Activated CD8-positive, alpha-beta memory T cell treated with anti-CD3 and anti-CD28 coated beads, Interleukin-2, amount 50 U/mL, for 24 hours (primary cell): ENCODE measurements at regions not wholly inside any gene's neighbourhood (a gene's known extent, or its start where the extent isn't known, plus 50 kb on each side); places are given as distances from the start of the nearest gene placed in this dataset.
"Not testable (repeated sequence)": the region's sequence is repeated elsewhere in the genome, so short reads cannot be mapped to it uniquely, and the experiment has no call there.

ENCODE experiments used
- DNase-seq: peaks from one replicate; pipeline ENCODE4 v3.0.0-alpha.2; 2020; ENCODE audit errors: extremely low read depth

GRCh38 chr2:111251711-111252110 is 131.0 kb downstream of the BCL2L11 start:
- DNase-seq: no peak

DNA sequence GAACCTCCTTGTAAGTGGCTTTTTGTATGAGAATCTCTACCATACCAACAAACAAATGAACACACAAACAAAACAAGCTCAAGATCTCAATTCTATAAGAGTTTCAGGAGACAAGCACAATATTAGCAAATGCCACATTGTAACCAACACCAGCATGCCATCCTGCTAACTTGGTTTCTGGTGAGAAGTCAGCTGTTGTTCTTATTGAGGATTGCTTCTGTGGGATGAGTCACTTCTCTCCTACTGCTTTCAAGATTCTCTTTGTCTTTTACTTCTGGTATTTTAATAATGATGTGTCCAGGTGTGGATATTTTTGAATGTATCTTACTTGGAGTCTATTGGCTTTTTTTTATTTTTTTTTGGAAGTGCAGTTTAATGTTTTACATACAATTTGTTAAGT is 131.7 kb downstream of the BCL2L11 start:
- DNase-seq: no peak

- not testable (repeated sequence) for DNase-seq
Observed at GRCh38 chr2:111254916-111255315, 134.2 kb downstream of the BCL2L11 start.

DNA sequence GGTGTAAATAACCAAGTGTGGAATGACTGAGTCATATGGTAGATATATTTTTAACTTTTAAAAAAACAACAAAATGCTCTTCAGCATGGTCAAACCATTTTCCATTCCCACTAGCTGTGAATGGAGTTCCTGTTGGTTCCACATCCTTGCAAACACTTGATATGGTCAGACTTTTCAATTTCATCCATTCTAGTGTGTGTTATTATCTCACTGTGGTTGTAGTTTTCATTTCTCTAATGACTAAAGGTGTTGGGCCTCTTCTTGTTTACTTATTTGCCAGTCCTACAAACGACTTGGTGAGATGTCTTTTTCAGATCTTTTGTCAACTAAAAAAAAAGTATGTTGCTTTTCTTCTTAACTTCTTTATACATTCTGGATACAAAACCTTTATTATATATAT is 135.9 kb downstream of the BCL2L11 start:
- not testable (repeated sequence) for DNase-seq

DNA sequence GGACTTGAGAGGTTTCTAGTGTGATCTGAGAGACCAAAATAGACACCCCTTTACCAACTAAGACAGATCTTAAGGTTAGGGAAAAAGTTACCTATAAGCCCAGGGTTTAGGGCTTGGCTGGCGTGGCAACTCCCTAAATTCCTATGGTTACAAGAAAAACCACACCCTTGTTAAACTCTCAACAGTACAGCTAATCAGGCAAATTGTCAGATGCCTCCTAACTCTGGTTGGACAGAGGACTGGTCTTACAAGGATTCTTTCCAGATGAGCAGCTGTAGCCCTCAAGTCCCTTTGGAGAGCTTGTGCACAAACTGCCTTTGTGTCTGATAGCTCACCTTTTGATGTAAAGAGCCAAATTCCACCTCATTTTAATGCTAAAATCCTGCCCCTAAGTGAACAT is 136.9 kb downstream of the BCL2L11 start:
- not testable (repeated sequence) for DNase-seq

GRCh38 chr2:111258318-111258717 is 137.6 kb downstream of the BCL2L11 start:
- DNase-seq: not testable (repeated sequence)

DNA sequence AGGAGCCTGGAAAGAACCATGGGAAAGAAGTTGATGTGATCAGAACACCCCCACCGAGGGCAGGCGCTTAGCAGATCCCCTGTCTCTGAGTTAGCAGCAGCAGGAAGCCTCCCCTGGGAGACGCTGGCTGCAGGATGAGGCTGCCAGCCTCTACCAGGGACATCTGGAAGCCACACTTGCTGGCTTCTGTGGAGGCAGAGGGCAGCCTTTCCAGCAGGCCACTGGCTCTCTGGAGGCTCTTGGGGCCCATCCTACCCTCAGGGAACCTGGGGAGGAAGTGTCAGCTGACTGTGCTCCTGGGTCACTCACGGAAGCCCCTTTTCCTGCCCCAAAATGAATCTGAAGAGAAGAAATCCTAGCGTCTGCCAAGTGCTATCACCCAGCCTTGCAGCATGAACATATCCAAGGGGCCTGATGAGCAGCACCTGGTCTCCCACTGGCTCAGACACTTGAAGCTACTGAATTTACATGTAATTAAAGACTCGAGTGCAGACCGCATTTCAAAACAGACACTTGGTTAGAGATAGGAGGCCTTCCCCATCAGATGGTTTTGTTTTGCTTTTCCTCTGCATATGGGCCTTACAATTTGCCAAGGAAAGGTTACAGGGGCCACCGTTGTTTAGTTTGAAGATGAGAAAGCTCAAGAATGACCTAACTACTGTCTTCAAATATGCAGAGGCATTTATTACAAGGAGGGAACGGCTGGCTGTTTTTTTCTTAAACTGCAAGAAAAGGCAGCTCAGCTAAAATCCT is 142.1 kb downstream of the BCL2L11 start:
- DNase-seq: not testable (repeated sequence)

- DNase-seq: not testable (repeated sequence)
Observed at GRCh38 chr2:111263380-111264017, 142.8 kb downstream of the BCL2L11 start.

- DNase-seq: not testable (repeated sequence)
Observed at GRCh38 chr2:111264956-111265355, 144.2 kb downstream of the BCL2L11 start.

GRCh38 chr2:111266556-111266955 is 145.8 kb downstream of the BCL2L11 start:
- DNase-seq: not testable (repeated sequence)

GRCh38 chr2:111267038-111267437 is 146.3 kb downstream of the BCL2L11 start:
- DNase-seq: not testable (repeated sequence)

DNA sequence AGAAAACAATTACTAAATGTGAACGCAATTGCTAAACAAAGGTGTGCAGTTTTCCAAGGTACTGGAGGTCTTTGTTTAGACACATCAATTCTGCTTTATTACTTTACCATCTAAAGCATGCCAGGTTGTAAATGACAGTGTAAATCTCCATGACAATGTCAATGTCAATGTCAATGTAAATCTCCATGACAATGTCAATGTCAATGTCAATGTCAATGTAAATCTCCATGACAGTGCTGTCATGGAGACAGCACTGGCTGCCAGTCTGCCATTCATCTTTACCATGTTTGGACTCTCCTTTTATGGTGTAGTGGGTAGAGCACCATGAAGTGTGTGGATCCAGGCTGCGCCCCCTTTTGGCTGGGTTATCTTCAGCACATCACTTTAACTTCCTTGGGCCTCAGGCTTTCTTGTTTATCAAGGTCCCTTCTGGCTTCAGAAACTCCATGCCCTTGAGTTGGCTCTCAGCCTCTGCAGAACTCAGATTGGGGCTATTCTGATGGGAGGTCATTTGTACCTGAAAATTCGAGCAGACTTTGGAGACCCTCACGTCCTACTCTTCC is 149.1 kb downstream of the BCL2L11 start:
- DNase-seq: not testable (repeated sequence)

DNA sequence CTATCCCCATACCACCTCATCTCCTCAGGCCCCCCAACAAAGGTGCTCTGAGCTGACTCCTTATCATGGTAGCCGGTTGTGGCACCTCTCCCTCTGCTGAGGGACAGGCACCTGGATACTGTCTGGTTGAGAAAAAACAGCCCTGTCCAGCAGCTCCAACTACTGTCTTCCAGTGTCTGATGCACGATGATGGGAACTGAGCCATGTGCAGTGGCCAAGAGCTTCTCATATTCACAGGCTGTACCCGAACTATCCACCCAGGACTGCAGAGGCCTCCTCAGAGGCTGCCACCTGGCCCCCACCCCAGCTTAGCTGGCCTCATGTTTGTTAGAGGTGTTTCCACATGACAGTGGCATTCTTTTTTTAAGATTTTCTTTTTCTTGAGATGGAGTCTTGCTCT is 149.9 kb downstream of the BCL2L11 start:
- DNase-seq: not testable (repeated sequence)

GRCh38 chr2:111271647-111272304 is 151.1 kb downstream of the BCL2L11 start:
- not testable (repeated sequence) for DNase-seq

DNA sequence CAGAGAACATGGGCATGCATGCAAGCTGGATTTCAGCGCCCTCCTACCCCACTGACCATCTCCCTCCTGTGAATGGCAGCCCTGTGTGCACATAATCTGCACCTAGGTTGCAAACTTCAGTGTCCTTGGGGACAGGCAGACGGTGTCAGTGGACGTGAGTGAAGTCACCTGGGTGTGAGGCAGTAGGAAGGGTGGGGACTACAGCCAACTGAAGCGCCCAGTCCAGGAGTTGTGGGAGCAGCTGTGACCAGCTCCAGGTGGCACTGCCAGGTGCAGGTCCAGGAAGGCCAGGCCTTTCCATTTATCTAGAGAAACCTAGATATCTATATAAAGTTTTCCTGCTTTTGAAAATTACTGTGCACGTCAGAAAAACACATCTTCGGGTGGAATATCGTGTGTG is 152.3 kb downstream of the BCL2L11 start:
- DNase-seq: not testable (repeated sequence)

DNA sequence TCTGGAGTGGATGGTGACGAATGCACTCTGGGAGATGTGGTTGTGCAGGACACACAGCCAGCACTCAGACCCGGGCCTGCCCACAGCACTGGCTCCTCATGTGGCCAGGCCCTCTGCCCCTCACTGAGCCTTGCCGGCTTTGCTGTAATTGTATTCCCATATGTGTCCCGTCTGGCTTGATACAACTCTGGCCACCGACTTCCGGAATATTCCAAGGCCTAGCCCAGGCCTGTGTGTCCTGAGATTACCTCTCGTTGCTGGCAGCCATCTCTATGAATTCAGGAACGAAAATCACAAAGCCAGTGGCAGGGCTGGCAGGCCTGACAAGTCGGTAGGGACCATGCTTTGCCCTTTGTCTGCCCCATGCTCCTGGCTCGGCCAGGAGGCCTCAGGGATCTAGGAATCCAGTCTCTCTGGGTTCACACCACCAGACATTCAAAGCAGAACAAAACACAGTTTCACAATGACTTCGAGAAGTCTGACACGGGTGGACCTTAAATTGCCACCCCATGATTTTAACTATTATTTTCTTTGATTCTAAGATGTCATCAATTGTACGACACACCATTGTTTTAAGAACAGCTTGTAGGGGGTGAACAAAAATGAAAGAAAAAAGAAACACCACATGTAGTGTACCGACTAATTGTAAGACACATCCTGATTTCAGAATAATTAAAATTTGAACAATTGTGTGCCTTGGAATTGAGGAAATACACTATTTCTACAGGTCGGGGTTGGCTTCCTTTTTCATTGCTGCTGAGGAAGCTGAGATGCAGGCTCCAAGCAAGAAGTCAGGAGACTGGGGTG is 154.5 kb downstream of the BCL2L11 start:
- not testable (repeated sequence) for DNase-seq

- not testable (repeated sequence) for DNase-seq
Observed at GRCh38 chr2:111275854-111276171, 155.1 kb downstream of the BCL2L11 start.

DNA sequence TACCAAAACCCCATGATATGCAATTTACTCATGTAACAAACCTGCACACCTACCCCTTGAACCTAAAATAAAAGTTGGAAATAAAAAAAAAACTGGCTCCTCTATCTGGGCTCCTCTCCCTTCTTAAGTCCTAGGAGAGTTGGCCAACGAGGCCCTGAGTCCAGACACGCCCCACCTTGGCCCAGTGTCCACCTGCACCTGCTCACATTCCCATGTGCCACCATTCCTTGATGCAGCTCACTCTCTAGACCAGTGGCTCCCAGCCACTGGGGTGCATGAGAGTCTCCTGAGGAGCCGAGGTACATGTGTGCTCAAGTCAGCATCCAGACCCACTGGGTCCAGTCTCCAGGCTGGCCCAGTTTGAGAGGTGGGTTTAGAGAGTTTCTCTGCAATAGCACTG is 157.4 kb downstream of the BCL2L11 start:
- DNase-seq: not testable (repeated sequence)

DNA sequence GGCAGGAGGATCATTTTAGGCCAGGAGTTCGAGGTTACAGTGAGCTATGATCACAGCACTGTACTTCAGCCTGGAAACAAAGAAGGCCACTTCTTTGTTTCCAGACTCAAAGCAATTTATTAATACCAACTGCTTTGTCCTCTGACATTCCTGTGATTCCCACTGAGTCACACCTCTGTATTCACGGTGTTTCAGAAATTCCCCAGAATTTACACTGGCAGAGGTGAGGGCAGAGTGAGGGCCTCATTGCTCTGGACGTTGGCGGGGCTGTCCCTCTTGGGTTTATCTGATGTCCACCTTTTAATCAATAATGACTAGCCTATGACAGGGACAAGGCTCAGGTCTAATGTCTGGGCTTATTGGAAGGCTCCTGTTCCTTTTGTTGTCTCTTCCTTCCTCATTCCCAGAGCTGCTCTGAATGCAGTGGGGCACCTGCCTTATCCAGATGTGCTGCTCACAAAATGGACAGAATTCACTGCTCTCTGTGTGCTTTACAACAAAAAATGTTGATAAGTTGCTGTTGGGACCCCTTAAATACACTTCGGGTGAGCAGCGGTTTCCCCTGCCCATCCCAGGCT is 160.1 kb downstream of the BCL2L11 start:
- not testable (repeated sequence) for DNase-seq

GRCh38 chr2:111282162-111282561 is 161.4 kb downstream of the BCL2L11 start:
- not testable (repeated sequence) for DNase-seq
